Suppressor macrophage treated with lipopolysaccharide for 1 hour (primary cell): ENCODE measurements at regions not wholly inside any gene's neighbourhood (a gene's known extent, or its start where the extent isn't known, plus 50 kb on each side); places are given as distances from the start of the nearest gene placed in this dataset.

Experiments used
- DNase-seq, 3 donors: peaks; one replicate each; pipeline ENCODE4 v3.0.0-alpha.2; 2020 to 2022

GRCh38 chr7:25520516-25520915, 292.2 kb upstream of the NPVF start:
- DNase-seq: no peak

DNA sequence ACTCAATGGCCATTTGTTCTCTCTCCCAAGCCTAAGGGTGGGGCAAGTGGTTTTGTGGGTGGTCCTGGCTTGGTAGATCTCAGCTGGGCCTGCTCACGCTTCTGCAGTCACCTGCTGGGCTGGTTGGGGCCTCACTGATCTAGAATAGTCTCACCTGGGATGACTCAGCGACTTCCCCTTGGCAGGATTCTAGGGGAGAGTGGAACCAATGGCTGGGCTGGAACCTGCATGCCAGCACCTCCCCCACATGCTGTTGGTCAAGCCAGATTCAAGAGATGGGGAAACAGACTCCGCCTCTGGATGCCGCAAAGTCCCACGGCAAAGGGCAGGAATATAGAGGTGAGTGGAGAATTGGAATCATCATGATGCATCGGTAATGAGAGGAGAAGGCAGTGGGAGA, 292.9 kb upstream of the NPVF start:
- DNase-seq: no peak

GRCh38 chr7:25522727-25523126, 294.4 kb upstream of the NPVF start:
- no peak for DNase-seq

DNA sequence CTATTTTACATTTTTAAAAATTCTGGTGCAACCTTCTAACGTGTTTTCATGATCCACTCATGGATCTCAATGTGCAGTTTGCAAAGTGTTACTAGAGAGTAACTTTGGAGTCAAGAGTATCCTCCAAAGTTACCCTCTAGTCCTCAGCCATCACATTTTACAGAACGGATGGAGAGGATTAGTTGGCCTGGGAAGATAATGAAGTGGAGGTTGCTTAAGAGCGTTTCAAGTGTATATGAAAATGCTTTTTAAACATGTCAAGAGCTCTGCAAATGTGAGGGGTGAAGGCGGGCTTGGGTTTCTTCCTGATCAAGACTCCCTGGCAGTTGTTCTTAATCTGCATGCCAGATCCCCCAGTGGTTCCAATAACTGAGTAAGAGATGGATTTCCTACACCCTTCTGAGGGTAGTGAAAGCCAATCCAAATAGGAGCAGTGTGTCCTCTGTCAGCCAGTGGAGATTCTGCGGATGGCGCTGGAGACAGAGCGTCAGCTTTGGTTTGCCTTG, 299.4 kb upstream of the NPVF start:
- DNase-seq: no peak

- no peak for DNase-seq
These were observed 301.0 kb upstream of the NPVF start for GRCh38 chr7:25529320-25529719.

GRCh38 chr7:25536851-25537250, 308.6 kb upstream of the NPVF start:
- DNase-seq: no peak

GRCh38 chr7:25537662-25538375, 309.5 kb upstream of the NPVF start:
- no peak for DNase-seq

DNA sequence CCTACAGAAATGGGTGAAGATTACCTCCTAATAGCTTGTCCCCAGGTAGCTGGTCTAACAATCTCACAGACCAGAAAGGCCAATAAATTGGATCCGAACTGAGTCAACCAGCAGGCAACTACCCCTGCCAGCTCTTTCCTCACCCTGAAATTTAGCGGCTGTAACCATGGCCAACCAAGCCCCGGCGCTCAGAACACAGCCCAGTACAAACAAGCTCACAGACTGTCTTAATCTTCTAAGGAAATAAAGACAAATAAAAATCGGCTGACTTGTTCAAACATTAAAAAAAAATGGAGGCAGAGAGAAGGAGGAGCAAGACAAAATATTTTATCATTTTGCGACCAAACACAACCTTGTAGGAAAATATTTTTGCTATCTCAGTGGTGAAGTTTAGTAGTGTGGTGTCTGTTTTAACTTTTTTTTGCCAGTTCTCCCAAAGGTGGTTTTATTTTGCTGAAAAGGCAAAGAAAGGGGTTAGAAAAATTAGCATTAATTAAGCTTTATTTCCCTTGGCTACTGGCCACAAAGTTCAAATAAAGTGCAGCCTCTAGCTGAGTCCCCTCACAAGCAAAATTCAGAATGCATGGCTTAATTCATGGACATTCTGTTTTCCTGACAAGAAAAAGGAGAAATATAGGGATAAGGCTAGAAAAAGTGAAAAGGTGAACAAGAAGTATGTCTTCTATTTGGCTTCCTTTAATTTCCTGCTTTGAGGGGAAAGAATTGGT, 313.0 kb upstream of the NPVF start:
- DNase-seq: no peak

GRCh38 chr7:25541877-25542276, 313.6 kb upstream of the NPVF start:
- no peak for DNase-seq

DNA sequence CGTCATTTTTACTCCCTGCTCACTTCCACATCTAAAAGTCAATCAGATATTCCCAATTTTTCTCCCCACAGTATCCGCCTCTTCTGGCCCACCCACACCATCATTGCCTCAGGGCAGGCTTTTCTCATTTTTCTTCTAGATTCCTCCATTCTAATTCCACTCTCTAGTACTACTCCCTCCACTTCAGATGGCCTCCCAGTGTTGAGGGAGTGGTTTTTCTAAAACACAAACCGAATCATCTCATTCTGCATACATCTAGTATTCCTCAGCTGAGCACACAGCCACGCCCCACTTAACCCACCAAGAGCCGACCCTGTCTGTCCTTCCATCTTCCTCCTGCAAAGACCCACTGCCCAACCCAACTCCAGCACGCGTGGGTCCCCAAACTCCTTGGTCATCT, 314.9 kb upstream of the NPVF start:
- DNase-seq: no peak

DNA sequence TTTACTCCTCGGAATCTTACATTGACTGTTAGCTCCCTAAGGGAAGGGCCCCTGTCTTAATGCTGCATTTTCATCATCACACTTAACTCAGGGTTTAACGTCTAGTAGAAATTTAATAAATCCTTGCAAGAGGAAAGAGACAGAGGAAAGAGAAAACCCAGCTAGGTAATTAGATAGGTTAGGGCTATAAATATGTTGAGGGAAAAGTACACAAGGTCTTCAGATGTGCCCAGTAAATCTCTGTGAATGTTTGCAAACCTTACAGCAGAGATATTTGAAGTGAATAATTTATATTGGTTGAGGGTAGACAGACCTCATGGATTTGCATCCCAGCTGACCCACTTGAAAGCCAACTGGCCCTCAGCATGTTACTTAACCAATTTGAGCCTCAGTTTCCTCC, 315.5 kb upstream of the NPVF start:
- no peak for DNase-seq

DNA sequence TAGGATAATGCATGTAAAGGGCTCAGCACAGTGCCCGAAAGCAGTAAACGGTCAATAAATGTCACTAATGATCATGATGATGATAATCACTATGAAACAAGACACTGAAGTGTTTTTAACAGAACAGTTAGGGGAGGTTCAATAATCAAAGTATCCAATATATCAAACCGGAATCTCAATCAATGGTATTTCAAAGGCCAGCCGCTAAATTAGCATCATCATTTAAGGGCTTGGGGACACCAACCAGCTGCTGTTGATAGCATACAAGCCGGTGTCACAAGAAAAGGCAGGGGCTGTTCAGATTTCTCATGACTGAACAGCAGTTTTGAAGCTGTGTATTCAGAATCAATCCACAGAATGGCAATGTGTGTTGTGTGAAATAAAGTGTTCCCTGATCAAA, 316.0 kb upstream of the NPVF start:
- DNase-seq: no peak

DNA sequence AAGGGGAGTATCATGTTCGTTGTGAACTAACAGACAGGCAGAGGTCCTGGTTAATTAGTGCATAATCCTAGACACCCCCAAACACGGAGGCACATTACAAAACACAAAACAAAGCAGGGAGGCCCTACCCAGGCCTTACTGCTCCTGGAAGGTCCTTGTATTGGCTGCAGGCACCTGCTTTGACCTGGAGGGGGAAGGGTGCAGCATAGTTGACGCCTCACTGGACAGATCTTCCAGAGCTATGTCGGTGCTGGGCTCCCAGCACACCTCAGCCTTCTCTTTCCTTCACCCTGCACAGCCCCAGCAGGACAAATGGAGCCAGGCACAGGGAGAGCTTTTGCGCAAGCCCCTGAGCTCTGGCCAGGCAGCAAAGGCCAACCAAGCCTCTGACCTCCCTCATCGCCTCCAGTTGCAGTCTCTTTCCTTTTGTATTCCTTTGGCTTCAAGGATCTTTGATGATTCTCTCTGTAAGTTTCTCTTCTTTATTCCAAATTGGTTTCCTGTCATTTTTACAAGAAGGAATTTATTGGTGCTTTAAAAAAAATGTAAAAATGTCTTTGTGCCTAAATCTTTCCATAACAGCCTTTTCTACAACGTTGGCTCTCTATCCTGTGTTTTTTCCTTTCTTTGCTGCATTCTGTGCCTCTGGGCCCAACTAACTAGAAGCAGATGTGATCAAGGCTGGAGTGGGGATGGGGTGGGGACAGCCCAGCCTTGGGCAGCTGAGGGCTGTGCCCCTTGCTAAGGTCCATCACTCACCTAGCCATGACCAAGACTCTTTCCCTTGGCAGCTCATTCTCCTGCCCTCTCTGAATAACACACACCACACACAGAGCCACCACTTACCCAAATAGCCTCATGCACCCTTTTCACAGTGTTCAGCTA, 317.1 kb upstream of the NPVF start:
- DNase-seq: no peak

GRCh38 chr7:25546306-25546705, 318.0 kb upstream of the NPVF start:
- no peak for DNase-seq

GRCh38 chr7:25549271-25549921, 321.1 kb upstream of the NPVF start:
- no peak for DNase-seq

GRCh38 chr7:25550149-25550548, 321.9 kb upstream of the NPVF start:
- no peak for DNase-seq

DNA sequence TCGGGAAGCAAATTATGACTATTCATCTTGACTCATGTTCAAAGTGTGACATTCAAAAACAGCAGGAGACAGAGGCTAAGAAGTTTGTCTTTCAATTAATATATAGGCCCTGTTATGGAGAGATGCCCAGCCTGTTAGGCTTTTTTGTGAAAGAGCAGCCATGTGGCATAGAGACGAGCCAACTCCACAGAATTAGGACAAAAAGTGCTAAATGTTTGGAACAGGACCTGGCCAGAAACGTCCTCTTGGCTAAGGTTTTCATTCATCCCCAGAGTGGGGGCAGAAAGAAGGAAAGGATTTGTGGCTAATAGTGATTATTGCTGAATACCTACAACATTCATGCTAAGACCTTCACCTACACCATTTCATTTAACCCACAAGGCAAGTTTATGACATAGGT, 324.7 kb upstream of the NPVF start:
- no peak for DNase-seq

DNA sequence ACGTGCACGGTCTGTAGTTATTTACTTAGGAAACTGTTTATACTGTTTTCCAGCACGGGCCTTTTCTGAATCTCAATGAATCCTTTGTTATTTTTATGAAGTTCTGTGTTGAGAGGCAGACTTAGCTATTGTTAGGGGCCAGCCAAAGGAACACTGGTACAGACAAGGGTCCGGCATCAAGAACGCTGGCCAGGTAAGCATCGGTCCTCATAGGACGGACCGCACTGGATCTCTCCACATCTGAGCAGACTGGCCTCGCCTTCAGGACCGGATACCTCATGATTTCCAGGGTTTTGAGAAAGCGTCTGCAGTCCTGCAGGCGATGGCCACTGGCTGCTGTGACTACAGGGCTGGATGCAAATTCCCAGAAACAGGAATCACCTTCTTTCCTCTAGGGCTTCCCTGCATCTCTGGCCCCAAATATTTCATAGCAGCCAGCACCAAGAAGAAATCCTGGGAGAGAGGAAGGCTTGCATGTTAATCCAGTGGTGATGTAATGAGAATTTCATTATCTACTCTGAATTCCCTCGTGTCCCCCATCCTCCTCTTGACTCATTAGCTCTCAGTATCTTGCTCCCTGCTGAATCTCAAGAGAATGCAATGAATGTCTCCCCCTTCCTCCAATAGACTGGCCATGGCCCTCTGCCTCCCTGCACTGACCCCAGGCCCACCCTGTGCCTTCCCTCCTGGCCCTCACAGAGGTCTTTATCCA, 325.4 kb upstream of the NPVF start:
- no peak for DNase-seq

DNA sequence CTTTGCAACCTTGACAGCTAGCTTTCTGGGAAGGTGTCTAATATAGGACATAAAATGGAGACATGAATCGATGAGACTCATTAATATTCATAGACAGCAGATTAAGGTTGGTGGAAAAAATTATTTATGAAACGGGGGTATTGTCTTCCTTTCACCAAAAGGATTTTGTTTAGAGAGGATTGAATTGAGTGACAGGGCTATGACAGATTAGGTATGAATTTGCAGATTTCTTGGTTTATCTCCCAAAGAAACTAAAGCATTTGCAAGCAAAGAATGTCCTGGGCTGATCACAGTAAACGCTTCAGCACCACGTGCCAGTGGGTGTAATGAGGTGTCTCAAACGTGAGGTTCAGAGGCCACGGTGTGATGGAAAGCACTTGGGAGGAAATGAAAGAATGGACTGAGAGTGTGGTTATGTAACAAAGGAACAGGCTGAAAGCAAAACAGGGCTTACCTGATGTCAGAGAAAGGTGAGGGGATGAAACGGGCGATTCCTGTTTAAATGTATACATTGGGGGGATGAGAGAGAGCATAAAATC, 329.2 kb upstream of the NPVF start:
- DNase-seq: no peak

GRCh38 chr7:25557930-25558329, 329.6 kb upstream of the NPVF start:
- DNase-seq: no peak

DNA sequence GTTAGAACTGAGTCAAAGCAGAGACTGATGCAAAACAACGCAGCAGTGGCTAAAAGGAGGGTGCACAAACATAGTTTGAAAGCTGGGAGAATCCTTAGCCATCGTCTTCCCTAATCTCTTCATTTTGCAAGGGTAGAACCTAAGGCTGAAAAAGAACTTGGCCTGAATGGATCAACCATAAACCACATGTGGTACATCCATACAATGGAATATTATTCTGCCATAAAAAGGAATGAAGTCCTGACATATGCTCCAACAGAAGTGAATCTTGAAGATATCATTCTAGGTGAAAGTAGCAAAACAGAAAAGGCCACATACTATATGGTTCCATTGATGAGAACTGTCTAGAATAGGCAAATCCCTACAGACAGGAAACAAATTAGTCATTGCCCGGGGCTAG, 330.3 kb upstream of the NPVF start:
- no peak for DNase-seq
